ENCODE measurements at regions not wholly inside any gene's neighbourhood (a gene's known extent, or its start where the extent isn't known, plus 50 kb on each side); places are given as distances from the start of the nearest gene placed in this dataset.

- no peaks in the 10 kb centered on the region for H3K9me3 Mint-ChIP-seq
- no peak for ATAC-seq
Measured at GRCh38 chr9:120009856-120010255, 570.1 kb downstream of the CDK5RAP2 start.

DNA sequence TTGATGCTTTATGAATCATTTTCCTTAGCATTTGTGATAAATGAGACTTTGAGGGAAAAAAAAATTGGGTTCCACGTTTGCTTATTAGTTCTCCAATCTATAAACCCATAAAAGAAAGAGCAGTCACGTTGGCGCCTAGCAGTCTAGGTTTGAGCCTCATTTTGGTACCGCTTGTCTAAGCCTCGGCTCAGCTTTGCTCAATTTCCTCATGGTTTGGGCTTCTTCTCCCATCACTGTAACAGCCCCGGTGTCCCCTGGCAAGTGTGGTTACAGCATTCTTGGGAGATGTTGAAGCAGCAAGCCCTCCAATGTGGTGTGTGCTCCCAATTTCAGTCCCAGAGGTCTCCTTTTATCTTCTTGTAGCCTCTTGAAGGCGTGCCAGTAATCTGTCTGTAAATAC lies 578.4 kb downstream of the CDK5RAP2 start:
- DNase-seq, result no peak
- no peaks in the 10 kb centered on the region for H3K36me3 ChIP-seq (ENCODE audit: control insufficient read depth, insufficient read depth, low read length)
- WGBS (ENCODE audit: insufficient coverage), result 89% methylated on average over 6 of the region's 7 CpGs
- no peak overlapping the region for H3K27ac Mint-ChIP-seq
- no peaks in the 10 kb centered on the region for H3K36me3 Mint-ChIP-seq
- H3K27ac ChIP-seq (ENCODE audit: low read length), result no peak overlapping the region
- H3K27me3 ChIP-seq (ENCODE audit: control insufficient read depth, insufficient read depth, low read length), result no peaks in the 10 kb centered on the region
- H3K27me3 Mint-ChIP-seq (ENCODE audit: low read depth in 2 of 2), result peaks cover 0 to 8% of the 10 kb centered on the region in 2 donors
- ATAC-seq, result no peak
- TF ChIP-seq, protein P1, sequence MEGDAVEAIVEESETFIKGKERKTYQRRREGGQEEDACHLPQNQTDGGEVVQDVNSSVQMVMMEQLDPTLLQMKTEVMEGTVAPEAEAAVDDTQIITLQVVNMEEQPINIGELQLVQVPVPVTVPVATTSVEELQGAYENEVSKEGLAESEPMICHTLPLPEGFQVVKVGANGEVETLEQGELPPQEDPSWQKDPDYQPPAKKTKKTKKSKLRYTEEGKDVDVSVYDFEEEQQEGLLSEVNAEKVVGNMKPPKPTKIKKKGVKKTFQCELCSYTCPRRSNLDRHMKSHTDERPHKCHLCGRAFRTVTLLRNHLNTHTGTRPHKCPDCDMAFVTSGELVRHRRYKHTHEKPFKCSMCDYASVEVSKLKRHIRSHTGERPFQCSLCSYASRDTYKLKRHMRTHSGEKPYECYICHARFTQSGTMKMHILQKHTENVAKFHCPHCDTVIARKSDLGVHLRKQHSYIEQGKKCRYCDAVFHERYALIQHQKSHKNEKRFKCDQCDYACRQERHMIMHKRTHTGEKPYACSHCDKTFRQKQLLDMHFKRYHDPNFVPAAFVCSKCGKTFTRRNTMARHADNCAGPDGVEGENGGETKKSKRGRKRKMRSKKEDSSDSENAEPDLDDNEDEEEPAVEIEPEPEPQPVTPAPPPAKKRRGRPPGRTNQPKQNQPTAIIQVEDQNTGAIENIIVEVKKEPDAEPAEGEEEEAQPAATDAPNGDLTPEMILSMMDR (IDR thresholded peaks at IDR 0.05), result no peak
- no peaks in the 10 kb centered on the region for H3K4me1 ChIP-seq (ENCODE audit: control insufficient read depth, insufficient read depth, low read length)
- H3K4me1 Mint-ChIP-seq, result no peaks in the 10 kb centered on the region
- H3K4me3 ChIP-seq (ENCODE audit: low read length), result no peak overlapping the region
- H3K9me3 Mint-ChIP-seq, result no peaks in the 10 kb centered on the region
- intact Hi-C loops (cut with micrococcal nuclease), result no loop called here
- no peak overlapping the region for H3K4me3 Mint-ChIP-seq
- H3K9me3 ChIP-seq (ENCODE audit: control insufficient read depth, insufficient read depth, low read length), result no peaks in the 10 kb centered on the region

More at GRCh38 chr9:120009856-120010255, 570.1 kb downstream of the CDK5RAP2 start:
- TF ChIP-seq, protein P1 (IDR thresholded peaks at IDR 0.05), result no peak
- Mint-ChIP-seq H3K4me3 (no peak overlapping the region), H3K27ac (no peak overlapping the region), H3K4me1 (no peaks in the 10 kb centered on the region), H3K27me3 (ENCODE audit: low read depth in 2 of 2) (peaks cover 9 to 12% of the 10 kb centered on the region in 2 donors), H3K36me3 (no peaks in the 10 kb centered on the region)
- no peaks in the 10 kb centered on the region for H3K27me3 ChIP-seq (ENCODE audit: control insufficient read depth, insufficient read depth, low read length)
- intact Hi-C loops (cut with micrococcal nuclease), result no loop called here
- H3K9me3 ChIP-seq (ENCODE audit: control insufficient read depth, insufficient read depth, low read length), result no peaks in the 10 kb centered on the region
- no peak overlapping the region for H3K27ac ChIP-seq (ENCODE audit: low read length)
- H3K4me1 ChIP-seq (ENCODE audit: control insufficient read depth, insufficient read depth, low read length), result no peaks in the 10 kb centered on the region
- H3K36me3 ChIP-seq (ENCODE audit: control insufficient read depth, insufficient read depth, low read length), result no peaks in the 10 kb centered on the region
- H3K4me3 ChIP-seq (ENCODE audit: low read length), result no peak overlapping the region
- DNase-seq, result no peak
- WGBS (ENCODE audit: insufficient coverage), result 75% methylated on average over 3 of the region's 3 CpGs

DNA sequence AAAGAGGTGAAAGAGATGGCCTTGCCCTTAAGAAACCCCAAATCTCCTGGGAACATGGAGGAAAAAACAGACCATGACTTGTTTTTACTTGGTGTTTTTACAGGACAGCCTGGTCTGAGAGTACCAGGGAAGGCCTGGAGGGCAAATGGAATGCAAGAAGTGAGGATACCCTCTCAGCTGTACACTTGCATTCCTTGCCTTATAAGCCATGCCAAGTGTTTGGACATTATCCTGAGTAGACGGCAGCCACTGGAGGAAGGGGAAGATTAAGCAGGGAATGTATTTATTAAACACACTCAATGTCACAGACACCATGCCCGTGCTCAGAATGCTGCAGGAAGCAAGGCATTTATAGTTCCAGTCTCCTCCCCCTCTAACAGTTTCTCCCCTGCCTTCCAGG lies 581.4 kb downstream of the CDK5RAP2 start:
- Histone ChIP-seq H3K4me1 (ENCODE audit: control insufficient read depth, insufficient read depth, low read length) (no peaks in the 10 kb centered on the region), H3K9me3 (ENCODE audit: control insufficient read depth, insufficient read depth, low read length) (no peaks in the 10 kb centered on the region), H3K27ac (ENCODE audit: low read length) (no peak overlapping the region), H3K36me3 (ENCODE audit: control insufficient read depth, insufficient read depth, low read length) (no peaks in the 10 kb centered on the region), H3K27me3 (ENCODE audit: control insufficient read depth, insufficient read depth, low read length) (no peaks in the 10 kb centered on the region), H3K4me3 (ENCODE audit: low read length) (no peak overlapping the region)
- ATAC-seq, result no peak
- intact Hi-C loops (cut with micrococcal nuclease), result no loop called here
- DNase-seq, result no peak
- Mint-ChIP-seq H3K36me3 (no peaks in the 10 kb centered on the region), H3K9me3 (no peaks in the 10 kb centered on the region), H3K27me3 (ENCODE audit: low read depth in 2 of 2) (peaks cover 0 to 6% of the 10 kb centered on the region in 2 donors), H3K27ac (no peak overlapping the region), H3K4me3 (no peak overlapping the region), H3K4me1 (no peaks in the 10 kb centered on the region)
- TF ChIP-seq, protein P1 (IDR thresholded peaks at IDR 0.05), result no peak
- WGBS (ENCODE audit: insufficient coverage), result 64% methylated on average over 1 of the region's 2 CpGs

DNA sequence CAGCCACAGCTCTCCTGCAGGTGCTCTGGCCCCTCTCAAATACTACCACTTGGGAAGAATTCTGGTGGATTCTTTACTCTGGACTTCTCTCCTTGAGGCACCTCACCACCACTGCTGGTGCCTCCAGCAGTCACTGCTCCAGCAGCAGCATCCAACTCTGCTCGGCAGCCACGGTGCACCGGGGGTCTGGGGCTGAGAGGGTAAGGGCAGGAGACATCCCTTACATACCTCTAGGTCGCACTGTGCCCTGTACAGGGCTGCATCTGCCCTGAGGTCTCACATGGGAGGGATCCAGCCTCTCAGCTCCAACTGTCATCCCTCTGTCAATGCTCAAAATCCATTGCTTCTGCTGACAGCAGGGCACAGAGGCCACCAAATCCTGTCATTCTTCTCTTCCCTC lies 588.2 kb downstream of the CDK5RAP2 start:
- no peak for DNase-seq
- H3K27ac ChIP-seq (ENCODE audit: low read length), result no peak overlapping the region
- H3K4me1 Mint-ChIP-seq, result no peaks in the 10 kb centered on the region
- H3K4me3 Mint-ChIP-seq, result no peak overlapping the region
- H3K27me3 ChIP-seq (ENCODE audit: control insufficient read depth, insufficient read depth, low read length), result no peaks in the 10 kb centered on the region
- no peaks in the 10 kb centered on the region for H3K9me3 ChIP-seq (ENCODE audit: control insufficient read depth, insufficient read depth, low read length)
- H3K27me3 Mint-ChIP-seq (ENCODE audit: low read depth in 2 of 2), result no peaks in the 10 kb centered on the region
- no peak overlapping the region for H3K4me3 ChIP-seq (ENCODE audit: low read length)
- ATAC-seq, result no peak
- TF ChIP-seq, protein P1 (IDR thresholded peaks at IDR 0.05), result no peak
- H3K36me3 Mint-ChIP-seq, result no peaks in the 10 kb centered on the region
- no peak overlapping the region for H3K27ac Mint-ChIP-seq
- no peaks in the 10 kb centered on the region for H3K4me1 ChIP-seq (ENCODE audit: control insufficient read depth, insufficient read depth, low read length)
- H3K36me3 ChIP-seq (ENCODE audit: control insufficient read depth, insufficient read depth, low read length), result no peaks in the 10 kb centered on the region
- intact Hi-C loops (cut with micrococcal nuclease), result no loop called here
- WGBS (ENCODE audit: insufficient coverage), result 75% methylated on average over 4 of the region's 4 CpGs
- H3K9me3 Mint-ChIP-seq, result no peaks in the 10 kb centered on the region
